PC-3 (cell line): ENCODE measurements at regions not wholly inside any gene's neighbourhood (a gene's known extent, or its start where the extent isn't known, plus 50 kb on each side); places are given as distances from the start of the nearest gene placed in this dataset.

Source experiments
- ATAC-seq: fragments of 200-7000 bp; cut with Tn5 transposase; 2 replicates; pipeline ENCODE4 v1.9.1; 2020; ENCODE audit warnings: mild to moderate bottlenecking, moderate library complexity
- BruUV-seq: library from RNA; stranded (reverse); fragments of 400-500 nt; replicated peaks from 2 replicates; lab custom pipeline; 2021; lab: Mats Ljungman, UMichigan
- CTCF ChIA-PET: fragments of 300-600 bp; sonication (Branson Sonifier 250); formaldehyde crosslinking; loops from one replicate; lab custom pipeline; 2022; ENCODE audit warnings: antibody characterized with exemption; lab: Charles Lee
- POLR2A ChIA-PET: fragments of 300-600 bp; sonication (Branson Sonifier 250); formaldehyde crosslinking; loops from one replicate; lab custom pipeline; 2022; ENCODE audit warnings: antibody characterized with exemption; ENCODE audit not compliant: unreplicated experiment; lab: Charles Lee
- DNase-seq: peaks from one replicate; pipeline ENCODE4 v3.0.0-alpha.2; 2015
- H2AFZ ChIP-seq: fragments of 300-600 bp; sonication (generic); 2 replicates; pipeline ENCODE4 v1.6.0; 2016; ENCODE audit warnings: antibody characterized with exemption, low read length
- H3F3A ChIP-seq: fragments of 300-600 bp; sonication (generic); one replicate; pipeline ENCODE4 v1.6.0; 2017; ENCODE audit warnings: antibody characterized with exemption, low read length, control low read depth, mild to moderate bottlenecking; ENCODE audit not compliant: unreplicated experiment
- H3K27ac ChIP-seq: fragments of 300-600 bp; sonication (generic); 2 replicates; pipeline ENCODE4 v1.5.1; 2016; ENCODE audit warnings: mild to moderate bottlenecking, low read length
- H3K27me3 ChIP-seq: fragments of 300-600 bp; sonication (generic); 2 replicates; pipeline ENCODE4 v1.6.1; 2016; ENCODE audit warnings: low read length, mixed read lengths
- H3K36me3 ChIP-seq: fragments of 300-600 bp; sonication (generic); 2 replicates; pipeline ENCODE4 v1.6.1; 2016; ENCODE audit warnings: low read depth, mixed run types, low read length, mixed read lengths
- H3K4me1 ChIP-seq: fragments of 300-600 bp; sonication (generic); 2 replicates; pipeline ENCODE4 v1.5.1; 2016; ENCODE audit warnings: low read length; ENCODE audit not compliant: insufficient read depth
- H3K4me2 ChIP-seq: fragments of 300-600 bp; sonication (generic); 2 replicates; pipeline ENCODE4 v1.6.0; 2016; ENCODE audit warnings: low read length
- H3K4me3 ChIP-seq: fragments of 300-600 bp; sonication (generic); 2 replicates; pipeline ENCODE4 v1.5.1; 2016; ENCODE audit warnings: mild to moderate bottlenecking, low read length, mixed read lengths
- H3K79me2 ChIP-seq: fragments of 300-600 bp; sonication (generic); 2 replicates; pipeline ENCODE4 v1.6.1; 2017; ENCODE audit warnings: low read length, mixed read lengths
- H3K9ac ChIP-seq: fragments of 300-600 bp; sonication (generic); 2 replicates; pipeline ENCODE4 v1.6.0; 2016; ENCODE audit warnings: mild to moderate bottlenecking, low read length
- H3K9me2 ChIP-seq: fragments of 300-600 bp; sonication (generic); replicated peaks from 2 replicates; pipeline ENCODE4 v1.6.1; 2016; ENCODE audit warnings: mixed run types, low read length, mixed read lengths
- H3K9me3 ChIP-seq: fragments of 300-600 bp; sonication (generic); 2 replicates; pipeline ENCODE4 v1.6.1; 2016; ENCODE audit warnings: low read length, mixed read lengths
- H4K20me1 ChIP-seq: fragments of 300-600 bp; sonication (generic); 2 replicates; pipeline ENCODE4 v1.6.1; 2016; ENCODE audit warnings: low read length, mixed read lengths
- EZH2 ChIP-seq: fragments of 300-600 bp; sonication (generic); IDR thresholded peaks from one replicate; pipeline ENCODE4 v1.6.1; 2017; ENCODE audit warnings: antibody characterized with exemption, mild to moderate bottlenecking, low read length; ENCODE audit not compliant: unreplicated experiment
- EZH2phosphoT487 ChIP-seq: fragments of 300-600 bp; sonication (generic); IDR thresholded peaks from 2 replicates; pipeline ENCODE4 v1.6.1; 2018; ENCODE audit warnings: mild to moderate bottlenecking, antibody characterized with exemption, low read length, borderline replicate concordance
- intact Hi-C: fragments of 100-400 bp; cut with micrococcal nuclease; formaldehyde crosslinking; loops from 2 replicates; pipeline ENCODE4 v1.9.0; 2023
- TF ChIP-seq, protein P1 (sequence below): fragments of 300-600 bp; sonication (generic); conservative IDR thresholded peaks from 2 replicates; pipeline ENCODE4 v1.5.1; 2017; ENCODE audit warnings: antibody characterized with exemption, low read depth, mild to moderate bottlenecking, low read length

DNA sequence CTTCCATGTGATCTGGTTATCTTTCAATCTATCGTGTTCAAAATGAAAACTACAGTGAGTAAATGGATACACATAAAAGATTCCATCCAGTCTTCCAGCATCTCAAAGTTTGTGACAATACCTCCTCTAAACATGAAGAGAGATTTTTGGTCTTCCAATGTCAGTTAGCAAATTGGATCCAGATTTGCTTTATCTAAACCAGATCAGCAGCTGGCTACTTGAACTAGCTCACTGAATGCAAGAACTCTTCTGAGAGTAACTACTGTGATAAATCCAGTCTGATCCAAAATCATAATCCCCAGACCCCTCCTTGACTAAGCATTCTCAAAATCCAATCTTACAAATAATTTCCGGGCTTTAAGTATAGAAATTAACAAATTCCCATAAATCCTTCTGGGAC is 2177.9 kb upstream of the C9orf72 start:
- no peak for ATAC-seq
- no peak for TF ChIP-seq EZH2
- no peaks in the 10 kb centered on the region for H4K20me1 ChIP-seq
- no peaks in the 10 kb centered on the region for H3K9me3 ChIP-seq
- ChIA-PET CTCF (no interaction called here), POLR2A (no interaction called here)
- no peak overlapping the region for H3K27ac ChIP-seq
- no peak overlapping the region for H3K4me2 ChIP-seq
- no peak overlapping the region for H2AFZ ChIP-seq
- no peaks in the 10 kb centered on the region for H3K79me2 ChIP-seq
- no TSS peak for BruUV-seq
- H3K9ac ChIP-seq = no peak overlapping the region
- H3K4me1 ChIP-seq = no peaks in the 10 kb centered on the region
- no peaks in the 10 kb centered on the region for H3K36me3 ChIP-seq
- H3K9me2 ChIP-seq = no peaks in the 10 kb centered on the region
- no peak for DNase-seq
- H3K27me3 ChIP-seq = no peaks in the 10 kb centered on the region
- H3F3A ChIP-seq = no peaks in the 10 kb centered on the region
- intact Hi-C loops = no loop called here
- no peak overlapping the region for H3K4me3 ChIP-seq

DNA sequence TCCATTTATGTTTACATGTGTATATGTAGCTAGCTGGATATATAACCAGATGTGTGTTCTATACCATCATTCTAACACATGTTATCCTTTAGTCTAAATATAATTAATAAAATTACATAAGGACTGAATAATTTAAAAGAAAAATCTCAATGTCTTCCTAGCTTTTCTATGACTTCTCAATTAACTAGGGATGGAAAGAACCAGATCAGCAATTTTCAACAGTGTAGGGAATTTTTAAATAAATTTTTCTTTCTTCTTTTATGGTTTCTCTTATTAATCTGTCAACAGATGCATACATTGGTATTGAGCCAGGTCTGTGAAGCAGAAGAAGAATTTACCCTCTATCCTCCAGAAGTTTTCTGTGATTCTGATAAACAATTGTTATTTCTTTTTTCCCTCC is 2180.4 kb upstream of the C9orf72 start:
- POLR2A ChIA-PET = no interaction called here
- CTCF ChIA-PET = no interaction called here
- no TSS peak for BruUV-seq
- Histone ChIP-seq H2AFZ (no peak overlapping the region), H3K9me3 (no peaks in the 10 kb centered on the region), H3K4me2 (no peak overlapping the region), H4K20me1 (no peaks in the 10 kb centered on the region), H3K27me3 (no peaks in the 10 kb centered on the region), H3K27ac (no peak overlapping the region), H3K4me3 (no peak overlapping the region), H3K9ac (no peak overlapping the region), H3K79me2 (no peaks in the 10 kb centered on the region), H3K9me2 (no peaks in the 10 kb centered on the region), H3K36me3 (no peaks in the 10 kb centered on the region), H3K4me1 (no peaks in the 10 kb centered on the region), H3F3A (no peaks in the 10 kb centered on the region)
- intact Hi-C loops = no loop called here
- DNase-seq (no peak), ATAC-seq (no peak)
- TF ChIP-seq, protein P1, sequence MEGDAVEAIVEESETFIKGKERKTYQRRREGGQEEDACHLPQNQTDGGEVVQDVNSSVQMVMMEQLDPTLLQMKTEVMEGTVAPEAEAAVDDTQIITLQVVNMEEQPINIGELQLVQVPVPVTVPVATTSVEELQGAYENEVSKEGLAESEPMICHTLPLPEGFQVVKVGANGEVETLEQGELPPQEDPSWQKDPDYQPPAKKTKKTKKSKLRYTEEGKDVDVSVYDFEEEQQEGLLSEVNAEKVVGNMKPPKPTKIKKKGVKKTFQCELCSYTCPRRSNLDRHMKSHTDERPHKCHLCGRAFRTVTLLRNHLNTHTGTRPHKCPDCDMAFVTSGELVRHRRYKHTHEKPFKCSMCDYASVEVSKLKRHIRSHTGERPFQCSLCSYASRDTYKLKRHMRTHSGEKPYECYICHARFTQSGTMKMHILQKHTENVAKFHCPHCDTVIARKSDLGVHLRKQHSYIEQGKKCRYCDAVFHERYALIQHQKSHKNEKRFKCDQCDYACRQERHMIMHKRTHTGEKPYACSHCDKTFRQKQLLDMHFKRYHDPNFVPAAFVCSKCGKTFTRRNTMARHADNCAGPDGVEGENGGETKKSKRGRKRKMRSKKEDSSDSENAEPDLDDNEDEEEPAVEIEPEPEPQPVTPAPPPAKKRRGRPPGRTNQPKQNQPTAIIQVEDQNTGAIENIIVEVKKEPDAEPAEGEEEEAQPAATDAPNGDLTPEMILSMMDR = no peak
- no peak for TF ChIP-seq EZH2phosphoT487
- TF ChIP-seq EZH2 = no peak

GRCh38 chr9:29769019-29769418 is 2195.7 kb upstream of the C9orf72 start:
- no peak overlapping the region for H3K4me2 ChIP-seq
- POLR2A ChIA-PET = no interaction called here
- H3K36me3 ChIP-seq = no peaks in the 10 kb centered on the region
- CTCF ChIA-PET = no interaction called here
- no peaks in the 10 kb centered on the region for H3F3A ChIP-seq
- H2AFZ ChIP-seq = no peak overlapping the region
- BruUV-seq = no TSS peak
- H3K79me2 ChIP-seq = no peaks in the 10 kb centered on the region
- no peaks in the 10 kb centered on the region for H3K9me3 ChIP-seq
- no peak overlapping the region for H3K27ac ChIP-seq
- H3K9me2 ChIP-seq = no peaks in the 10 kb centered on the region
- TF ChIP-seq EZH2phosphoT487 = no peak
- no peak for TF ChIP-seq EZH2
- TF ChIP-seq, protein P1 = no peak
- no peak overlapping the region for H3K9ac ChIP-seq
- ATAC-seq (no peak), DNase-seq (no peak)
- intact Hi-C loops = no loop called here
- H3K4me1 ChIP-seq = no peaks in the 10 kb centered on the region
- H3K4me3 ChIP-seq = no peak overlapping the region
- H3K27me3 ChIP-seq = no peaks in the 10 kb centered on the region
- H4K20me1 ChIP-seq = no peaks in the 10 kb centered on the region
